IPS DF 6.9 (cell line): ENCODE measurements at regions not wholly inside any gene's neighbourhood (a gene's known extent, or its start where the extent isn't known, plus 50 kb on each side); places are given as distances from the start of the nearest gene placed in this dataset.

Experiments used
- DNase-seq: peaks from one replicate; pipeline ENCODE4 v3.0.0-alpha.2; 2013; ENCODE audit warnings: low read depth, low spot score
- H3K27ac ChIP-seq: one replicate; pipeline ENCODE4 v1.5.1; 2013; ENCODE audit warnings: low read length, control low read depth
- H3K27me3 ChIP-seq: 2 replicates; pipeline ENCODE4 v1.6.1; 2013; ENCODE audit warnings: mild to moderate bottlenecking, low read length; ENCODE audit not compliant: control insufficient read depth, insufficient read depth
- H3K36me3 ChIP-seq: 2 replicates; pipeline ENCODE4 v1.6.1; 2013; ENCODE audit warnings: low read length; ENCODE audit not compliant: control insufficient read depth, insufficient read depth
- H3K4me1 ChIP-seq: 2 replicates; pipeline ENCODE4 v1.6.1; 2013; ENCODE audit warnings: low read length; ENCODE audit not compliant: control insufficient read depth, insufficient read depth
- H3K4me3 ChIP-seq: 2 replicates; pipeline ENCODE4 v1.5.1; 2013; ENCODE audit warnings: mild to moderate bottlenecking, low read length
- H3K9me3 ChIP-seq: 2 replicates; pipeline ENCODE4 v1.6.1; 2013; ENCODE audit warnings: low read length, inconsistent platforms; ENCODE audit not compliant: control insufficient read depth, insufficient read depth
- WGBS: extraction: QIAGEN DNeasy Blood & Tissue Kit; methylation state at CpG from one replicate; pipeline ENCODE4 v1.1.7; 2013; ENCODE audit warnings: mixed read lengths, missing lambda C conversion rate; ENCODE audit not compliant: insufficient read length, insufficient coverage; 5-methylcytosine and 5-hydroxymethylcytosine counted together

GRCh38 chr11:70811915-70812314 is 413.6 kb downstream of the CTTN start:
- no peak overlapping the region for H3K4me3 ChIP-seq
- WGBS = no CpG with 5 or more reads among the region's 4 CpGs

DNA sequence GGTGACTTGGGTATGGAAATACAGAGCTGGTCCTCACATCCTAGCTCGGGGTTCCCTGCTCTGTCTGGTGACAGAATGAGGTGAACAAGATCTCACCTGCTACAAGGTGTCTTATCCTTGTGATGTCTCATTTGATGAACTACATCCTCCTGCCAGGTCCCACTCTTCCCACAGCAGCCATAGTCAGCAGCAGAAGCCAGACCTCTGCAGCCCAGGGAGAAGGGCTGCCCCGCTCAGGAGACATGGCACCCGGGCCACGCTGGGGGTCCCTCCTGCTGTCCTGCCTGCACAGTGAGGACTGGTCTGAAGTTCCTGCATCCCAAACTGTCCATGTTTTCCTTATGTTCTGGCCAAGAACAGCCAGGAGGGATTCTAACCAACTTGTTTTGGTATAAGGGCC is 414.1 kb downstream of the CTTN start:
- H3K27me3 ChIP-seq = no peaks in the 10 kb centered on the region
- no CpG with 5 or more reads among the region's 4 CpGs for WGBS

More at GRCh38 chr11:70811915-70812314, 413.6 kb downstream of the CTTN start:
- Histone ChIP-seq H3K9me3 (no peaks in the 10 kb centered on the region), H3K27ac (no peak overlapping the region), H3K27me3 (no peaks in the 10 kb centered on the region), H3K36me3 (peaks cover 3% of the 10 kb centered on the region; the same call in 1 of the 2 replicates), H3K4me1 (no peaks in the 10 kb centered on the region)
- DNase-seq = no peak

DNA sequence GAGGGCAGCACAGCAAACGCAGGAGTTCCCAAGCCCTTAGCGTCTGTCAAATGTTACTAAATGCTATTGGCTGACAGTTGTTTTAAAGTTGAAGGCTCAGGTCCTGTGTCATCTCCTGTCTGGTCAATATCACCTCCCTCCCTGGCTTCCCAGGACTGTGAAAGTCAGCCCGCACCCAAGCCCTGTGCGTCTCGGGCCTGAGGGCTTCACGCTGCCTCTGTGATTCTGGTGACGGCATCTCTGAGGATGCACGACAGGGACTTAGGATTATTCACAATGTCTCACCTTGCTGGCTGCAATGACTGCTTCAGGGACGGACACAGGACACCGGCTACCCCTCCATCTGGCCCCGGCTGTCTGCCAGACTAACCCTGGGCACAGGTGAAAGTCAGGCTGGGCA is 415.3 kb downstream of the CTTN start:
- Histone ChIP-seq H3K36me3 (no peaks in the 10 kb centered on the region; the same call in 1 of the 2 replicates), H3K4me3 (no peak overlapping the region), H3K27me3 (no peaks in the 10 kb centered on the region), H3K9me3 (no peaks in the 10 kb centered on the region), H3K27ac (no peak overlapping the region), H3K4me1 (no peaks in the 10 kb centered on the region)
- no CpG with 5 or more reads among the region's 11 CpGs for WGBS
- no peak for DNase-seq

More for the DNA sequence above, 414.1 kb downstream of the CTTN start:
- H3K4me3 ChIP-seq = no peak overlapping the region
- H3K9me3 ChIP-seq = no peaks in the 10 kb centered on the region
- DNase-seq = no peak
- H3K36me3 ChIP-seq = no peaks in the 10 kb centered on the region; the same call in 1 of the 2 replicates
- H3K4me1 ChIP-seq = no peaks in the 10 kb centered on the region
- H3K27ac ChIP-seq = no peak overlapping the region

DNA sequence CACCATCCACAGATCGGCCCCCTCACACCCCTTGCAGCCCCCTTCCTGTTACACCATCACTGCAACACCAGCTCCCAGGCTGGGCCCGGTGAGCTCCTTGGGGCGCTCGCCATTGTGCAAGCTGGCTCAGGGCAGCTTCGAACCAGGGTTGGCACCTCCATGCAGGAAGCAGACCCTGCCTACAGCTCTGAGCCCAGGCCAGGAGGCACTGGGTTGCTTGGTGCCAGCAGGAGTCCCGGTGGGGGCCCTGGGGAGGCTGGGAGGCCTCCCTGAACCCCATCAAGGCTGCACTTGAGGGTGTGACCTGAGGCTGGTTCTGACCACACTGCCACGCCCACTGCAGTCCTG is 417.1 kb downstream of the CTTN start:
- Histone ChIP-seq H3K4me1 (no peaks in the 10 kb centered on the region), H3K27ac (no peak overlapping the region), H3K9me3 (no peaks in the 10 kb centered on the region), H3K27me3 (no peaks in the 10 kb centered on the region), H3K4me3 (no peak overlapping the region), H3K36me3 (peaks cover 3% of the 10 kb centered on the region; the same call in 1 of the 2 replicates)
- no CpG with 5 or more reads among the region's 7 CpGs for WGBS
- no peak for DNase-seq

- DNase-seq = no peak
- H3K36me3 ChIP-seq = peaks cover 3% of the 10 kb centered on the region; the same call in 1 of the 2 replicates
- H3K9me3 ChIP-seq = no peaks in the 10 kb centered on the region
- H3K27me3 ChIP-seq = no peaks in the 10 kb centered on the region
- no peak overlapping the region for H3K27ac ChIP-seq
- no peak overlapping the region for H3K4me3 ChIP-seq
- H3K4me1 ChIP-seq = no peaks in the 10 kb centered on the region
- whole genome bisulfite sequencing = no CpG with 5 or more reads among the region's 10 CpGs
Measured at GRCh38 chr11:70816156-70816678, 417.9 kb downstream of the CTTN start.

GRCh38 chr11:70818351-70818750 is 420.0 kb downstream of the CTTN start:
- Histone ChIP-seq H3K36me3 (peaks cover 3% of the 10 kb centered on the region; the same call in 1 of the 2 replicates), H3K27ac (no peak overlapping the region), H3K9me3 (no peaks in the 10 kb centered on the region), H3K4me3 (no peak overlapping the region), H3K27me3 (no peaks in the 10 kb centered on the region), H3K4me1 (no peaks in the 10 kb centered on the region)
- DNase-seq = no peak
- WGBS = no CpG with 5 or more reads among the region's 9 CpGs

DNA sequence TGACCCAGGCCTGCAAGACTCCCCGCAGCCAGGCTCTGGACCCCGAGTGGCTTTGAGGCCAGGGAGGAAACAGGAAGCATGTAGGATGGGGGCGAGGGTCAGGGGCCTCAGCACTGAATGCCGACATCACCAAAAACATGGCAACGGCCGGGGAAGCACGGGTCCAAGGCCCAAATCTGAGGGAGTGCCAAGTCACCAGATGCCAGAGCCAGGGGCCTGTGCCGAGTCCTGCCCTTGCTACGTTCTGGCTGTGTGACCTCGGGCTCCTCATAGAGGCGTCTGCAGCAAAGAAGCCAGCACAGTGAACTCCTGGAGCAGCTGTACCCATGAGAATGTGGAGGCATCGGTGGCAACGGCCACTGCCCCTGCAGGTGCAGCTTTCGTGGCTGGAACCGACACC is 420.7 kb downstream of the CTTN start:
- no peak for DNase-seq
- peaks cover 3% of the 10 kb centered on the region; the same call in 1 of the 2 replicates for H3K36me3 ChIP-seq
- H3K4me3 ChIP-seq = no peak overlapping the region
- H3K27me3 ChIP-seq = no peaks in the 10 kb centered on the region
- H3K9me3 ChIP-seq = no peaks in the 10 kb centered on the region
- WGBS = no CpG with 5 or more reads among the region's 15 CpGs
- no peak overlapping the region for H3K27ac ChIP-seq
- no peaks in the 10 kb centered on the region for H3K4me1 ChIP-seq

DNA sequence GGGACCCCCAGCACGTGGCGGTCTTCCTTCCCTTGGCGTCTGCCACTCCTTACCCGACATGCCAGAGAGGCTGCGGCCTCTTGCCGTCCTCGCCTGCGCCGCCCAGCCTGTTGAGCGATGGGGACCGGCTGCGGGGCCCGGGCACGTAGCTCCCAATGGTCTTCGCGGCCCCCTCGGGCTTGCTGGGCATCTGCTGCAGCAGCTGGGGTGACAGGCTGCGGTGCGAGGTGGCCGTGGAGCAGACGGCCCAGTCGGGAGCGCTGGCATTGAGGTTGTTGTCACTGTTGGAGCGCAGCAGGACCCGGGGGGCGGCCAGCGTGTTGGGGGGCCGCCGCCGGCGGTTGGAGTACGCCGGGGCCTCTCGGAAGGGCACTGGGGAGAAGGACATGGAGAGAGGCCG is 422.0 kb downstream of the CTTN start:
- no peak for DNase-seq
- H3K36me3 ChIP-seq = peaks cover 3% of the 10 kb centered on the region; the same call in 1 of the 2 replicates
- H3K27me3 ChIP-seq = no peaks in the 10 kb centered on the region
- no CpG with 5 or more reads among the region's 35 CpGs for WGBS
- H3K4me1 ChIP-seq = no peaks in the 10 kb centered on the region
- no peak overlapping the region for H3K4me3 ChIP-seq
- H3K27ac ChIP-seq = no peak overlapping the region
- H3K9me3 ChIP-seq = no peaks in the 10 kb centered on the region

- no peaks in the 10 kb centered on the region for H3K27me3 ChIP-seq
- no CpG with 5 or more reads among the region's 14 CpGs for WGBS
Measured at GRCh38 chr11:70820712-70821111, 422.4 kb downstream of the CTTN start.

DNA sequence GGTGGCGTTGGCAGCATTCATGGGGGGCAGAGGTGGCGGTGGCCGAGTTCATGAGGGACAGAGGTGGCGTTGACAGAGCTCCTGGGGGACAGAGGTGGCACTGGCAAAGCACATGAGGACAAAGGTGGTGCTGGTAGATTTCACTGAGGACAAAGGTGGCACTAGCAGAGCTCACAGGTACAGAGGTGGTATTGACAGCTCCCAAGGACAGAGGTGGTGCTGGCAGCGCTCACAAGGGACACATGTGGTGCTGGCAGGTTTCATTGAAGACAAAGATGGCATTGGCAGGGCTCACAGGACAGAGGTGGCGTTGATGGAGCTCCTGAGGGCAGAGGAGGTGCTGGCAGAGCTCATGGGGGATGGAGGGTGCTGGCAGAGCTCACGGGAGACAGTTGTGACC is 425.4 kb downstream of the CTTN start:
- H3K36me3 ChIP-seq = peaks cover 3% of the 10 kb centered on the region; the same call in 1 of the 2 replicates
- H3K27ac ChIP-seq = no peak overlapping the region
- H3K4me1 ChIP-seq = peaks cover 5% of the 10 kb centered on the region
- no peaks in the 10 kb centered on the region for H3K9me3 ChIP-seq
- no peak overlapping the region for H3K4me3 ChIP-seq
- no peaks in the 10 kb centered on the region for H3K27me3 ChIP-seq
- no CpG with 5 or more reads among the region's 7 CpGs for WGBS
- no peak for DNase-seq

More at GRCh38 chr11:70820712-70821111, 422.4 kb downstream of the CTTN start:
- H3K36me3 ChIP-seq = peaks cover 3% of the 10 kb centered on the region; the same call in 1 of the 2 replicates
- no peak overlapping the region for H3K27ac ChIP-seq
- no peaks in the 10 kb centered on the region for H3K4me1 ChIP-seq
- H3K9me3 ChIP-seq = no peaks in the 10 kb centered on the region
- DNase-seq = no peak
- H3K4me3 ChIP-seq = no peak overlapping the region

- no peaks in the 10 kb centered on the region for H3K27me3 ChIP-seq
- H3K36me3 ChIP-seq = peaks cover 3% of the 10 kb centered on the region; the same call in 1 of the 2 replicates
- no peak for DNase-seq
- H3K9me3 ChIP-seq = no peaks in the 10 kb centered on the region
- H3K27ac ChIP-seq = no peak overlapping the region
- H3K4me1 ChIP-seq = peaks cover 5% of the 10 kb centered on the region
- H3K4me3 ChIP-seq = no peak overlapping the region
- no CpG with 5 or more reads among the region's 17 CpGs for WGBS
Measured at GRCh38 chr11:70824605-70825245, 426.4 kb downstream of the CTTN start.
